WTC11 (cell line): ENCODE measurements at regions not wholly inside any gene's neighbourhood (a gene's known extent, or its start where the extent isn't known, plus 50 kb on each side); places are given as distances from the start of the nearest gene placed in this dataset.
"Not testable (repeated sequence)": the region's sequence is repeated elsewhere in the genome, so short reads cannot be mapped to it uniquely, and the experiment has no call there.

Source experiments
- ATAC-seq: fragments of 200-7000 bp; cut with Tn5 transposase; 2 replicates; pipeline ENCODE4 v1.10.0; 2021; ENCODE audit warnings: mild to moderate bottlenecking, moderate library complexity
- CTCF ChIA-PET: fragments of 300-600 bp; sonication (Branson Sonifier 250); formaldehyde crosslinking; loops from one replicate; lab custom pipeline; 2021; ENCODE audit warnings: antibody characterized with exemption; lab: Charles Lee
- POLR2A ChIA-PET: fragments of 350-600 bp; sonication (Branson Sonifier 250); formaldehyde crosslinking; loops from one replicate; lab custom pipeline; 2021; ENCODE audit warnings: antibody characterized with exemption; lab: Charles Lee
- DNase-seq: peaks from one replicate; pipeline ENCODE4 v3.0.0; 2021; ENCODE audit warnings: low spot score
- H3K27ac Mint-ChIP-seq: 2 replicates; pipeline ENCODE4 v1.8.0; 2021; ENCODE audit warnings: mixed read lengths
- H3K27me3 Mint-ChIP-seq: 2 replicates; pipeline ENCODE4 v1.8.0; 2021; ENCODE audit warnings: low read depth, mild to moderate bottlenecking, moderate library complexity, mixed read lengths
- H3K36me3 Mint-ChIP-seq: 2 replicates; pipeline ENCODE4 v1.8.0; 2021; ENCODE audit warnings: mixed read lengths
- H3K4me1 Mint-ChIP-seq: 2 replicates; pipeline ENCODE4 v1.8.0; 2022; ENCODE audit warnings: mixed read lengths
- H3K4me3 Mint-ChIP-seq: 2 replicates; pipeline ENCODE4 v1.8.0; 2021; ENCODE audit warnings: mild to moderate bottlenecking, moderate library complexity, mixed read lengths
- H3K9me3 Mint-ChIP-seq: 2 replicates; pipeline ENCODE4 v1.8.0; 2021; ENCODE audit warnings: mixed read lengths

- CTCF ChIA-PET, H3K36me3 Mint-ChIP-seq, H3K9me3 Mint-ChIP-seq, H3K27me3 Mint-ChIP-seq, POLR2A ChIA-PET, H3K27ac Mint-ChIP-seq, DNase-seq, H3K4me3 Mint-ChIP-seq: not testable (repeated sequence)
- peak; percentile 71 for ATAC-seq
- H3K4me1 Mint-ChIP-seq: peaks cover 10% of the 10 kb centered on the region
Observed at GRCh38 chr2:87639801-87640440, 108.0 kb upstream of the PLGLB2 start.

- POLR2A ChIA-PET, H3K27ac Mint-ChIP-seq, DNase-seq, H3K9me3 Mint-ChIP-seq, H3K4me3 Mint-ChIP-seq, ATAC-seq, H3K4me1 Mint-ChIP-seq, H3K27me3 Mint-ChIP-seq, CTCF ChIA-PET, H3K36me3 Mint-ChIP-seq: not testable (repeated sequence)
Observed at GRCh38 chr2:87640961-87641563, 106.8 kb upstream of the PLGLB2 start.

GRCh38 chr2:87643165-87643564 is 104.7 kb upstream of the PLGLB2 start:
- CTCF ChIA-PET, H3K9me3 Mint-ChIP-seq, H3K36me3 Mint-ChIP-seq, POLR2A ChIA-PET, DNase-seq, H3K4me3 Mint-ChIP-seq, H3K27ac Mint-ChIP-seq, H3K27me3 Mint-ChIP-seq, H3K4me1 Mint-ChIP-seq, ATAC-seq: not testable (repeated sequence)

- H3K27me3 Mint-ChIP-seq, POLR2A ChIA-PET, ATAC-seq, H3K27ac Mint-ChIP-seq, H3K4me1 Mint-ChIP-seq, H3K9me3 Mint-ChIP-seq, CTCF ChIA-PET, DNase-seq, H3K4me3 Mint-ChIP-seq, H3K36me3 Mint-ChIP-seq: not testable (repeated sequence)
Observed at GRCh38 chr2:87647737-87648498, 100.0 kb upstream of the PLGLB2 start.

- POLR2A ChIA-PET, CTCF ChIA-PET, H3K27ac Mint-ChIP-seq, H3K4me3 Mint-ChIP-seq, ATAC-seq, H3K4me1 Mint-ChIP-seq, H3K36me3 Mint-ChIP-seq, H3K9me3 Mint-ChIP-seq, H3K27me3 Mint-ChIP-seq, DNase-seq: not testable (repeated sequence)
Observed at GRCh38 chr2:87648815-87649214, 99.1 kb upstream of the PLGLB2 start.

GRCh38 chr2:87649871-87650270 is 98.0 kb upstream of the PLGLB2 start:
- POLR2A ChIA-PET, DNase-seq, CTCF ChIA-PET, H3K9me3 Mint-ChIP-seq, H3K4me3 Mint-ChIP-seq, H3K27me3 Mint-ChIP-seq, H3K4me1 Mint-ChIP-seq, ATAC-seq, H3K27ac Mint-ChIP-seq, H3K36me3 Mint-ChIP-seq: not testable (repeated sequence)

- H3K36me3 Mint-ChIP-seq, H3K27ac Mint-ChIP-seq, H3K27me3 Mint-ChIP-seq, POLR2A ChIA-PET, H3K9me3 Mint-ChIP-seq, ATAC-seq, CTCF ChIA-PET, H3K4me3 Mint-ChIP-seq, DNase-seq, H3K4me1 Mint-ChIP-seq: not testable (repeated sequence)
Observed at GRCh38 chr2:87650837-87651236, 97.0 kb upstream of the PLGLB2 start.

- ATAC-seq, CTCF ChIA-PET, H3K4me1 Mint-ChIP-seq, H3K27me3 Mint-ChIP-seq, H3K27ac Mint-ChIP-seq, H3K4me3 Mint-ChIP-seq, H3K9me3 Mint-ChIP-seq, DNase-seq, H3K36me3 Mint-ChIP-seq, POLR2A ChIA-PET: not testable (repeated sequence)
Observed at GRCh38 chr2:87651589-87651988, 96.3 kb upstream of the PLGLB2 start.

- H3K36me3 Mint-ChIP-seq, H3K4me1 Mint-ChIP-seq, H3K4me3 Mint-ChIP-seq, ATAC-seq, POLR2A ChIA-PET, H3K27me3 Mint-ChIP-seq, DNase-seq, H3K9me3 Mint-ChIP-seq, H3K27ac Mint-ChIP-seq, CTCF ChIA-PET: not testable (repeated sequence)
Observed at GRCh38 chr2:87653373-87653772, 94.5 kb upstream of the PLGLB2 start.

GRCh38 chr2:87654136-87654814 is 93.6 kb upstream of the PLGLB2 start:
- H3K27ac Mint-ChIP-seq, H3K36me3 Mint-ChIP-seq, H3K4me3 Mint-ChIP-seq, POLR2A ChIA-PET, CTCF ChIA-PET, H3K4me1 Mint-ChIP-seq, ATAC-seq, H3K9me3 Mint-ChIP-seq, DNase-seq, H3K27me3 Mint-ChIP-seq: not testable (repeated sequence)

- CTCF ChIA-PET, POLR2A ChIA-PET, H3K9me3 Mint-ChIP-seq, H3K27me3 Mint-ChIP-seq, H3K4me3 Mint-ChIP-seq, H3K36me3 Mint-ChIP-seq, H3K27ac Mint-ChIP-seq, DNase-seq, ATAC-seq: not testable (repeated sequence)
- H3K4me1 Mint-ChIP-seq: peaks cover 11% of the 10 kb centered on the region; the same call in 1 of the 2 replicates
Observed at GRCh38 chr2:87657915-87658314, 90.0 kb upstream of the PLGLB2 start.

- ATAC-seq, DNase-seq, H3K9me3 Mint-ChIP-seq, H3K27ac Mint-ChIP-seq, CTCF ChIA-PET, H3K36me3 Mint-ChIP-seq, H3K27me3 Mint-ChIP-seq, H3K4me3 Mint-ChIP-seq, POLR2A ChIA-PET: not testable (repeated sequence)
- peaks cover 11% of the 10 kb centered on the region; the same call in 1 of the 2 replicates for H3K4me1 Mint-ChIP-seq
Observed at GRCh38 chr2:87658357-87658756, 89.5 kb upstream of the PLGLB2 start.
